ENCODE measurements at regions not wholly inside any gene's neighbourhood (a gene's known extent, or its start where the extent isn't known, plus 50 kb on each side); places are given as distances from the start of the nearest gene placed in this dataset.

- TF ChIP-seq CTCF (IDR thresholded peaks at IDR 0.05) (no peak), POLR2AphosphoS5 (IDR thresholded peaks at IDR 0.05; ENCODE audit: low read depth, low read length) (no peak), MXI1 (IDR thresholded peaks at IDR 0.05; ENCODE audit: low read depth, low read length) (no peak), REST (IDR thresholded peaks at IDR 0.05; ENCODE audit: low read depth, low read length) (no peak)
These were observed 148.0 kb upstream of the FOXN3 start for GRCh38 chr14:89564989-89565388.
